ENCODE measurements at regions not wholly inside any gene's neighbourhood (a gene's known extent, or its start where the extent isn't known, plus 50 kb on each side); places are given as distances from the start of the nearest gene placed in this dataset.
"Not testable (repeated sequence)": the region's sequence is repeated elsewhere in the genome, so short reads cannot be mapped to it uniquely, and the experiment has no call there.

- no peak for DNase-seq (ENCODE audit: low read depth)
Observed at GRCh38 chr7:82701949-82702348, 258.4 kb upstream of the CACNA2D1 start.

- DNase-seq (ENCODE audit: low read depth): no peak
Observed at GRCh38 chr7:82700741-82701140, 257.2 kb upstream of the CACNA2D1 start.

GRCh38 chr7:82699773-82700186, 256.2 kb upstream of the CACNA2D1 start:
- no peak for DNase-seq (ENCODE audit: low read depth)

GRCh38 chr7:82697897-82698296, 254.3 kb upstream of the CACNA2D1 start:
- DNase-seq (ENCODE audit: low read depth): no peak

- DNase-seq (ENCODE audit: low read depth): no peak
Observed at GRCh38 chr7:82696631-82697030, 253.1 kb upstream of the CACNA2D1 start.

GRCh38 chr7:82694022-82694421, 250.4 kb upstream of the CACNA2D1 start:
- DNase-seq (ENCODE audit: low read depth): no peak

GRCh38 chr7:82690929-82691328, 247.4 kb upstream of the CACNA2D1 start:
- no peak for DNase-seq (ENCODE audit: low read depth)

GRCh38 chr7:82685214-82685613, 241.6 kb upstream of the CACNA2D1 start:
- DNase-seq (ENCODE audit: low read depth): no peak

GRCh38 chr7:82678716-82679115, 235.1 kb upstream of the CACNA2D1 start:
- no peak for DNase-seq (ENCODE audit: low read depth)

- no peak for DNase-seq (ENCODE audit: low read depth)
Observed at GRCh38 chr7:82678259-82678658, 234.7 kb upstream of the CACNA2D1 start.

- DNase-seq (ENCODE audit: low read depth): peak; percentile 7
Observed at GRCh38 chr7:82677493-82677892, 233.9 kb upstream of the CACNA2D1 start.

GRCh38 chr7:82676777-82677463, 233.3 kb upstream of the CACNA2D1 start:
- DNase-seq (ENCODE audit: low read depth): no peak

- no peak for DNase-seq (ENCODE audit: low read depth)
Observed at GRCh38 chr7:82675396-82675795, 231.8 kb upstream of the CACNA2D1 start.

GRCh38 chr7:82674268-82674667, 230.7 kb upstream of the CACNA2D1 start:
- no peak for DNase-seq (ENCODE audit: low read depth)

- no peak for DNase-seq (ENCODE audit: low read depth)
Observed at GRCh38 chr7:82672078-82672477, 228.5 kb upstream of the CACNA2D1 start.

GRCh38 chr7:82669141-82669540, 225.6 kb upstream of the CACNA2D1 start:
- DNase-seq (ENCODE audit: low read depth): no peak

GRCh38 chr7:82668676-82669075, 225.1 kb upstream of the CACNA2D1 start:
- DNase-seq (ENCODE audit: low read depth): no peak

GRCh38 chr7:82665966-82666507, 222.5 kb upstream of the CACNA2D1 start:
- no peak for DNase-seq (ENCODE audit: low read depth)

- no peak for DNase-seq (ENCODE audit: low read depth)
Observed at GRCh38 chr7:82655965-82656364, 212.4 kb upstream of the CACNA2D1 start.

GRCh38 chr7:82650095-82650494, 206.5 kb upstream of the CACNA2D1 start:
- not testable (repeated sequence) for DNase-seq (ENCODE audit: low read depth)

GRCh38 chr7:82633592-82633991, 190.0 kb upstream of the CACNA2D1 start:
- DNase-seq (ENCODE audit: low read depth): no peak

GRCh38 chr7:82631998-82632397, 188.4 kb upstream of the CACNA2D1 start:
- no peak for DNase-seq (ENCODE audit: low read depth)

- no peak for DNase-seq (ENCODE audit: low read depth)
Observed at GRCh38 chr7:82629583-82629982, 186.0 kb upstream of the CACNA2D1 start.

- no peak for DNase-seq (ENCODE audit: low read depth)
Observed at GRCh38 chr7:82625377-82625776, 181.8 kb upstream of the CACNA2D1 start.

Data from activated T-helper 9 cell treated with anti-CD3 and anti-CD28 coated beads, Interleukin-2, amount 50 U/mL, for 16 hours (primary cell).